Uterus (tissue), 2 donors: ENCODE measurements at regions not wholly inside any gene's neighbourhood (a gene's known extent, or its start where the extent isn't known, plus 50 kb on each side); places are given as distances from the start of the nearest gene placed in this dataset.

ENCODE experiments used
- CTCF ChIP-seq, 4 experiments: fragments of 200-600 bp in 2 of 4; fragments of 450-650 bp in 2 of 4; sonication (generic) in 2 of 4; IDR thresholded peaks; one replicate each; pipeline ENCODE4 v1.5.1; 2016 to 2019; ENCODE audit warnings: antibody characterized with exemption in 4 of 4, mild to moderate bottlenecking in 2 of 4, moderate library complexity in 1 of 4
- POLR2A ChIP-seq, 2 donors: fragments of 450-650 bp; IDR thresholded peaks; one replicate each; pipeline ENCODE4 v1.6.1; 2016; ENCODE audit warnings: antibody characterized with exemption in 2 of 2, mild to moderate bottlenecking in 1 of 2, moderate library complexity in 1 of 2

GRCh38 chr9:30771760-30772159, 1612.7 kb upstream of the ACO1 start:
- no peak for TF ChIP-seq CTCF (IDR thresholded peaks at IDR 0.05)
- TF ChIP-seq POLR2A (IDR thresholded peaks at IDR 0.05) = no peak
